Peyer's patch (tissue), 4 donors: ENCODE measurements at regions not wholly inside any gene's neighbourhood (a gene's known extent, or its start where the extent isn't known, plus 50 kb on each side); places are given as distances from the start of the nearest gene placed in this dataset.

ENCODE experiments used
- POLR2A ChIP-seq, 2 donors: fragments of 450-650 bp; IDR thresholded peaks; one replicate each; pipeline ENCODE4 v1.5.1; 2017; ENCODE audit warnings: antibody characterized with exemption in 2 of 2, mild to moderate bottlenecking in 2 of 2, moderate library complexity in 2 of 2
- TF ChIP-seq, protein P1 (sequence below), 6 experiments: fragments of 450-650 bp in 4 of 6; fragments of 200-600 bp in 2 of 6; sonication (generic) in 1 of 6; IDR thresholded peaks; one replicate each; pipeline ENCODE4 v1.5.1; 2017 to 2019; ENCODE audit warnings: antibody characterized with exemption in 6 of 6, mild to moderate bottlenecking in 3 of 6, moderate library complexity in 1 of 6

DNA sequence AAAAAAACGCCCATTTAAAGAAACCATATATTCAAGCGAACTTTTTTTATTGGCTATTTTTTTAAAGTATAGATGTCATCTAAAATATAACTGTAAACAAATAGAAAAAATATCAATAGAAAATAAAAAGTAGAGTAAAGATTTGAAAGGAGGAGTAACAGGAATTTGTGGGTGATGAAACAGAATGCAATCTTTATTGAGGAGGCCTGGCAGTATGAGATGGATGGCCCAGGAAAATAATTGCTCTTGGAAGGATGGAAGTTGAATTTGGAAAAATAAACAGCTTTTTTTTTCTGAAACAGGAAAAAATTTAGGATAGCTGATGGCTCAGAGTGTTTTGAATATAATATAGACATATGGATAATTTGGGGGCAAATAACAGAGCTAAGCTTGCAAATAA, 219.0 kb downstream of the CASP12 start:
- TF ChIP-seq, protein P1, sequence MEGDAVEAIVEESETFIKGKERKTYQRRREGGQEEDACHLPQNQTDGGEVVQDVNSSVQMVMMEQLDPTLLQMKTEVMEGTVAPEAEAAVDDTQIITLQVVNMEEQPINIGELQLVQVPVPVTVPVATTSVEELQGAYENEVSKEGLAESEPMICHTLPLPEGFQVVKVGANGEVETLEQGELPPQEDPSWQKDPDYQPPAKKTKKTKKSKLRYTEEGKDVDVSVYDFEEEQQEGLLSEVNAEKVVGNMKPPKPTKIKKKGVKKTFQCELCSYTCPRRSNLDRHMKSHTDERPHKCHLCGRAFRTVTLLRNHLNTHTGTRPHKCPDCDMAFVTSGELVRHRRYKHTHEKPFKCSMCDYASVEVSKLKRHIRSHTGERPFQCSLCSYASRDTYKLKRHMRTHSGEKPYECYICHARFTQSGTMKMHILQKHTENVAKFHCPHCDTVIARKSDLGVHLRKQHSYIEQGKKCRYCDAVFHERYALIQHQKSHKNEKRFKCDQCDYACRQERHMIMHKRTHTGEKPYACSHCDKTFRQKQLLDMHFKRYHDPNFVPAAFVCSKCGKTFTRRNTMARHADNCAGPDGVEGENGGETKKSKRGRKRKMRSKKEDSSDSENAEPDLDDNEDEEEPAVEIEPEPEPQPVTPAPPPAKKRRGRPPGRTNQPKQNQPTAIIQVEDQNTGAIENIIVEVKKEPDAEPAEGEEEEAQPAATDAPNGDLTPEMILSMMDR (IDR thresholded peaks at IDR 0.05) = no peak
- no peak for TF ChIP-seq POLR2A (IDR thresholded peaks at IDR 0.05)
